ENCODE measurements at regions not wholly inside any gene's neighbourhood (a gene's known extent, or its start where the extent isn't known, plus 50 kb on each side); places are given as distances from the start of the nearest gene placed in this dataset.

- no peaks in the 10 kb centered on the region for H3K9me3 Mint-ChIP-seq
Measured at GRCh38 chr3:11089931-11090330, 64.4 kb upstream of the HRH1 start.

DNA sequence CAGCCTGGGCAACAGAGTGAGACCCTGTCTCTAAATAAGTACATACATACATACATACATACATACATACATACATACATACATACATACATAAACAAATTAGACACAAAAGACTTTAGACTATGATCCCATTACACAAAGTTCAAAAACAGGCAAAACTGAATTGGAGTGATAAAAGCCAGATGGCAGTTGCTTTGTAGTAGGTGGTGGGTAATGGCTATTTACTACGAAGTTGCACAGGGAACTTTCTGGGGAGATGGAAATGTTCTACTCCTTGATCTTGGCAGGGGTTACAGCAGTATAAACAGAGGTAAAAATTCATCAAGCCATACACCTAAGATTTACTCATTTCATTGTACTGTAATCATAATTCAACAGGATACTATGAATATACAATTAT, 63.7 kb upstream of the HRH1 start:
- H3K36me3 Mint-ChIP-seq (ENCODE audit: low read depth), result no peaks in the 10 kb centered on the region
- H3K27ac Mint-ChIP-seq, result no peak overlapping the region
- H3K4me1 Mint-ChIP-seq, result no peaks in the 10 kb centered on the region
- H3K27me3 Mint-ChIP-seq, result peaks cover 8% of the 10 kb centered on the region
- H3K4me3 Mint-ChIP-seq, result no peak overlapping the region
- no peaks in the 10 kb centered on the region for H3K9me3 Mint-ChIP-seq
- ATAC-seq (no peak), DNase-seq (no peak)

More at GRCh38 chr3:11089931-11090330, 64.4 kb upstream of the HRH1 start:
- Mint-ChIP-seq H3K36me3 (ENCODE audit: low read depth) (no peaks in the 10 kb centered on the region), H3K27ac (no peak overlapping the region), H3K4me3 (no peak overlapping the region), H3K4me1 (no peaks in the 10 kb centered on the region), H3K27me3 (peaks cover 4% of the 10 kb centered on the region)
- DNase-seq (no peak), ATAC-seq (no peak)

- DNase-seq (no peak), ATAC-seq (no peak)
- Mint-ChIP-seq H3K27me3 (peaks cover 8% of the 10 kb centered on the region), H3K9me3 (no peaks in the 10 kb centered on the region), H3K36me3 (ENCODE audit: low read depth) (no peaks in the 10 kb centered on the region), H3K27ac (no peak overlapping the region), H3K4me3 (no peak overlapping the region), H3K4me1 (peaks cover 2% of the 10 kb centered on the region)
Measured at GRCh38 chr3:11091088-11091590, 63.2 kb upstream of the HRH1 start.

DNA sequence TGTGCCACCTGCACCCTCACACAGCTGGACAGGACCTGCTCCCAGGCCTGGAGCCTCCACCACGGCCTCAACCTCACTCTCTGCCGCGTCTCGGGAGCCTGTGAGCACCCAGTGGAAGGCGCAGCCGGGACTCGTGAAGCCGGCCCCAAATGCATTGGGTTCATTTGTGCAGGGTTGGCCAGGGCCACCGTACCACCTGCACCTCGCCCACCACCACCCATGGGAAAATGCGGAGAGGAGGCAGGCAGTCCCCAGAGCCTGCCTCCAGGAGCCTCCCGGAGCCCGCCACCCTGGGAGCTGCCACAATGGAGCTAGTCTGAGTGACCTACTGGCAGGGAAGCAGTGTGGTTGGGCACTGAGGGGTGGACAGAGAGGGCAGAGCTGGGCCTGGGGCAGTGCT, 62.5 kb upstream of the HRH1 start:
- no peak overlapping the region for H3K27ac Mint-ChIP-seq
- H3K4me3 Mint-ChIP-seq, result no peak overlapping the region
- peaks cover 8% of the 10 kb centered on the region for H3K27me3 Mint-ChIP-seq

GRCh38 chr3:11093823-11094340, 60.4 kb upstream of the HRH1 start:
- H3K4me1 Mint-ChIP-seq, result peaks cover 18% of the 10 kb centered on the region
- H3K36me3 Mint-ChIP-seq (ENCODE audit: low read depth), result no peaks in the 10 kb centered on the region
- peaks cover 8% of the 10 kb centered on the region for H3K27me3 Mint-ChIP-seq
- no peak overlapping the region for H3K4me3 Mint-ChIP-seq
- no peak overlapping the region for H3K27ac Mint-ChIP-seq
- no peaks in the 10 kb centered on the region for H3K9me3 Mint-ChIP-seq
- DNase-seq (no peak), ATAC-seq (no peak)

More for the DNA sequence above, 62.5 kb upstream of the HRH1 start:
- ATAC-seq, result no peak
- Mint-ChIP-seq H3K4me1 (peaks cover 9% of the 10 kb centered on the region), H3K36me3 (ENCODE audit: low read depth) (no peaks in the 10 kb centered on the region), H3K9me3 (no peaks in the 10 kb centered on the region)
- no peak for DNase-seq

DNA sequence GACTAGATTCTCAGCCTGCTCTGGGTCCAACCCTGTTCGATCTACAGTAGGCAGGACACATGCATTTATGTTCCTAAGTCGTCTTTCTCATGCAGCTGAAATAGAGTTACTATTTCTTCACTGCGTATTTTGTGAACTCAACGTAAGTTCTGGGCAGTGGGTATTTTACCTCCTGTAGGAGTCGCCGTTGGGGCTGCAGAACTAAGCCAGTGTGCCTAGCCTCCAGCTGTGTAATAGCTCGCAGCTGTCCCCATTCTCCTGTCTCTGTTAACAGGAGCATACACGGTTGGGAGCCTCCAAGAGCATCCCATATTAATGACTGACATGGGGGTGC, 58.4 kb upstream of the HRH1 start:
- Mint-ChIP-seq H3K27ac (no peak overlapping the region), H3K36me3 (ENCODE audit: low read depth) (no peaks in the 10 kb centered on the region), H3K4me1 (peaks cover 18% of the 10 kb centered on the region), H3K27me3 (peaks cover 10% of the 10 kb centered on the region), H3K9me3 (no peaks in the 10 kb centered on the region), H3K4me3 (peak overlapping the region; percentile 66)
- no peak for DNase-seq
- no peak for ATAC-seq

- H3K9me3 Mint-ChIP-seq, result peaks cover under 1% of the 10 kb centered on the region
- H3K27me3 Mint-ChIP-seq, result peaks cover 10% of the 10 kb centered on the region
- no peaks in the 10 kb centered on the region for H3K36me3 Mint-ChIP-seq (ENCODE audit: low read depth)
- peaks cover 18% of the 10 kb centered on the region for H3K4me1 Mint-ChIP-seq
- peak overlapping the region; percentile 66 for H3K4me3 Mint-ChIP-seq
- H3K27ac Mint-ChIP-seq, result peak overlapping the region; percentile 56
- peak; percentile 95 for ATAC-seq
- DNase-seq, result peak; percentile 76
Measured at GRCh38 chr3:11096266-11097139, 57.8 kb upstream of the HRH1 start.

DNA sequence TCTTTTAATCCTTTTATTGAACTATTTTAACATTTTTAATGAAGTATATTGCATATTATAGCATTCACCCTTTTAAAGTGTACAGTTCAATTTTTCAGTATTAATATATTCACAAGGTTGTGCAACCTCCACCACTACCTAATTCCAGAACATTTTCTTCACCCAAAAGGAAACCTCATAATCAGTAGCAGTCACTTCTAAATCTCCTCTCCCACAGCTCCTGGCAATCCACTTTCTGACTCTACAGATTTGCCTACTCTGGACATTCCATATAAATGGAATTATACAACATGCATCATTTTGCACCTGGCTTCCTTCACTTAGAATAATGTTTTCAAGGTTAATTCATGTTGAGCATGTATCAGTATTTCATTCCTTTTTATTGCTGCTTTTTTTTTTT, 55.0 kb upstream of the HRH1 start:
- DNase-seq, result no peak
- peaks cover 15% of the 10 kb centered on the region for H3K9me3 Mint-ChIP-seq
- peaks cover 18% of the 10 kb centered on the region for H3K27me3 Mint-ChIP-seq
- no peak overlapping the region for H3K27ac Mint-ChIP-seq
- peaks cover 3% of the 10 kb centered on the region for H3K36me3 Mint-ChIP-seq (ENCODE audit: low read depth)
- no peak for ATAC-seq
- no peak overlapping the region for H3K4me3 Mint-ChIP-seq
- peaks cover 18% of the 10 kb centered on the region for H3K4me1 Mint-ChIP-seq
